Lower lobe of right lung (tissue), 2 donors: ENCODE measurements at regions not wholly inside any gene's neighbourhood (a gene's known extent, or its start where the extent isn't known, plus 50 kb on each side); places are given as distances from the start of the nearest gene placed in this dataset.
"Not testable (repeated sequence)": the region's sequence is repeated elsewhere in the genome, so short reads cannot be mapped to it uniquely, and the experiment has no call there.

Source experiments
- ATAC-seq, 2 donors: fragments of 200-7000 bp; cut with Tn5 transposase; one replicate each; pipeline ENCODE4 v1.9.1; 2020 to 2022; ENCODE audit warnings: mild to moderate bottlenecking in 2 of 2, moderate library complexity in 2 of 2
- DNase-seq: peaks from one replicate; pipeline ENCODE4 v3.0.0-alpha.2; 2020
- H3K27ac ChIP-seq: fragments of 200-600 bp; one replicate; pipeline ENCODE4 v1.8.0; 2022
- H3K27me3 ChIP-seq: fragments of 200-600 bp; one replicate; pipeline ENCODE4 v1.8.0; 2022; ENCODE audit warnings: low read depth
- H3K36me3 ChIP-seq: fragments of 200-600 bp; one replicate; pipeline ENCODE4 v1.8.0; 2022; ENCODE audit warnings: mild to moderate bottlenecking
- H3K4me1 ChIP-seq: fragments of 200-600 bp; one replicate; pipeline ENCODE4 v1.8.0; 2022
- H3K4me3 ChIP-seq: fragments of 200-600 bp; one replicate; pipeline ENCODE4 v1.8.0; 2022; ENCODE audit warnings: mild to moderate bottlenecking
- H3K9me3 ChIP-seq: fragments of 200-600 bp; one replicate; pipeline ENCODE4 v1.8.0; 2022
- intact Hi-C: fragments of 100-400 bp; cut with DNase I; formaldehyde crosslinking; loops from one replicate; pipeline ENCODE4 v1.11.0; 2022
- donor health status: DM: no; HTN: yes; CAD: no; lungs with severe emphysema.

GRCh38 chr22:18356326-18356725, 161.6 kb downstream of the GGTLC3 start:
- H3K4me1 ChIP-seq, H3K27ac ChIP-seq, H3K27me3 ChIP-seq, H3K36me3 ChIP-seq, H3K9me3 ChIP-seq, H3K4me3 ChIP-seq, intact Hi-C loops, ATAC-seq: not testable (repeated sequence)
- peak; percentile 23 for DNase-seq
